GM21367 (cell line): ENCODE measurements at regions not wholly inside any gene's neighbourhood (a gene's known extent, or its start where the extent isn't known, plus 50 kb on each side); places are given as distances from the start of the nearest gene placed in this dataset.

Source experiments
- ATAC-seq: cut with Tn5 transposase; IDR thresholded peaks from one replicate; pipeline ENCODE4 v1.9.1; 2021; ENCODE audit not compliant: unreplicated experiment

DNA sequence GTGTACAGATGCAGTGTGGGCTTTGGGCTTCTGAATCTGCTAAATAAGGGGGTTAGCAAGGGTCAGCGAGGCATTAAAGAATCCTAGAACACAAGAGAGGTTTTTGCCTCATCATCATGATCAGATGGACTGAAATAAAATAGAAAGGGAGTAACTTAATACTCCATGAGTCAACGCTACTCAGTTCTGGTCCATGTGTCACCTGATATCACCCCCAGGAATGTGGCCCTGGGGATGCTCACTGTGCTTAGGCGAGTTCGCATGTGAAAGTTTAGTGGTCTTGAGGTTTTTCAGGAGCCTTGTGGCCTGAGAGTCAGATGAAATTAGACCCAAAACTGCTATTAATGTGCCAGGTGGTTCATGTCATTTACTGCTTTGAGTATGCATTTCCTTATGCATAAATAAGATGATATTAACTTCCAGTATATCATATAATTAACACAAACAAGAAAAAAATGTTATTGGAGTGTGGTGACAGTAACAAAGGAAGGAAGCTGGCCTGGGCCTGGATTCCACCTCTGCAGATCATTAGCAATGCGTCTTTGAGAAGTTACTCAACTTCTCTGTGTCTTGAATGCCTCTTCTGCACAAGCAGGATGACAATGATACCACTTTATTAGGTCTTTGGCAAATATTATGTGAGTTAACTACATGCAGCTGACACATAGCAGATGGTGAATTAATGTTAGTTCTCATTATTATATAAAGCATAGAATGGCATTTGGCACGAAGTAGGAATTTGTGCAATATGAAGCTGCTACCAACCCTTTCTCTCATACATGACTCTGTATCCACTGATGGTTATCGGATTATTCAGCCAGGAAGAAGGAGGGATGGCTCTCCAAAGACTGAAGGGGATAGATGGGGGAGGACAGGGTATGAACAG, 1272.6 kb downstream of the AACS start:
- ATAC-seq, result no peak

DNA sequence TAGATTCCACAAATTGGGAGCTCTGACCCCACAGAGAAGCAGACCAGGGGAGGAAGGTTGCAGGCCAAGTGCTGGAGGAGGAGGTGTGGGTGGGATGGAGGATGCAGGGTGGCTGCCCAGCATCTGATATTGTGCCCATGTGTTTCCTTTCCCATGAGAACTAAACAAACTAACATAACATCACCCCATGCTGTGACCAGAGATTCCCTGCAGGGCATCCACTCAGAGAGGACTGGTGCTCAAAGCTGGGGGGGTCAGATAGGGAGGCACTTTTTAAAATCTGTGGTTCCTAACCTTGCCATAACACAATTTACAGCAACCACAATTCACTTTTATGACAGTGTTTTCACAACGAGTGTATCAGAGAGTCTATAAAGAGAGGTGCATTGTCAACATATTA, 1277.6 kb downstream of the AACS start:
- no peak for ATAC-seq

DNA sequence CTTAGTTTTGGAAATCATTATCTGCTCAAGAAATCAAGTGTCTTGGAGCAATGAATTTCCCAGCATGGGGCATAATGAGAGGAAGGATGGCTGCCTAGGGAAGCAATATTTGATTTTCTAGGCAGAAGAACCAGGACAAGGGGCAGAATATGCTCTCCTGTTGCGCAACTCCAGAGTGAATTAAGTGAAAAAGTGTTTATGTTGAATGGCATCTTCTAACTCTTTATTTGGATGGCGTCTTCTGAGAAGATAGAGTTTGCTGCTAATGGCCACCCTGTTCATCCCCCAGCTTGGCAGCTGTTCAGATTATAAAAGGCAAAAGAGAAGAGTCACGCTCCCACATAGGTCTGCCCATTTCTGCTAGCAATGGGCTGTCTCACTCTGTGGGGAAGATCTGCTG, 1278.1 kb downstream of the AACS start:
- no peak for ATAC-seq

DNA sequence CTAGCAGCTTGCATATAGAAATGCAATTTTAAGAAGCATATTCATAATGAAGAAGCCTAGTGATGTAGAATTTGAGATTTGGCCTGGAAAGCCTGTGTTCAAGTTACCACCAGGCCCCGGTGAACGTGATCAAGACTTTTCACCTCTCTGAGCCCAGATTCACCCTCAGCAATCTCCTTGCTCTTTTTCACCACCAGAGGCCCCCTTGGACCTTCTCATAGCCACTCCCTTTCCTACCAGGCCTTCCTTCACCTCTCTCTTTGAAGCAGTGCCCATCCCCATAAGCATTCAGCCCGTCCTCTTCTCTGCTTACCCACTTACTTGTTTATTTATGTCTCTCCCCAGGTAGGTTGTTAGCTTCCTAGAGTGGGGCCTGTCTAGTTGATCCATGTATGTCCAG, 1280.9 kb downstream of the AACS start:
- no peak for ATAC-seq

DNA sequence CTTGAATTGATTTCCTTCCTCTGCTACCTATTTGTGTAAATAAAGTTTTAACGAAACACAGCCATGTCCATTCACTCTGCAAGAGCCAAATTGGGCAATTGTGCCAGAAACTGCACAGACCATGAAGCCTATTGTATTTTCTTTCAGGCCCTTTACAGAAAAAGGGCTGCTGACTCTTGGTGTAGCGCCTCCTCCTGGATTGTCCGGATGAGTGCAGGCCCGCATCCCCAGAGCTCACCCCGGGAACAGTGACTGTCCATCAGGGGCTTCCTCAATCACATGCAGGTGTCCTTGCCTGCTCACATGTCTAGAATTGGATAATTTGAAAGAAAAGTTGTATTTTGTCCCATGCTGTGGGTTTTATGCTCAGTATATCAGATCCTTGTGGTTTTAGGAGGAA, 1282.2 kb downstream of the AACS start:
- no peak for ATAC-seq

DNA sequence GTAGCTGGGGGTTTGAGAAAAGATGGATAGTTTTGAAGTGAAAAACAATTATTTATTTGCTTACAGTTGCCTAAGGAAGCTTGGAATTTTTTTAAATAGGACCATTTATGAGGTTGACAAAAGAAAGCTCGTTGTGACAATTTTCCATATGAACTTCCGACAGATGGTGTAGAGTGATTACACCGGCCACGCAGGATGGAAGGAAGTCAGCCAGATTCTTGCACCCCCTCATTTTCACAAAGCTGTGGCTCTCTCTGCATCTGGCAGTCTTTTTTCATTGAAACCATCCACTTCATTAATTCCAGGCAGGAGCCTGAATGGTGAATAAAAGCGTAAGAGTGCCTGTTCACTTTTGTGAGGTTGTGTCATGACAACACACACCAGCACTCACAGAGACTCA, 1284.1 kb downstream of the AACS start:
- ATAC-seq, result no peak

DNA sequence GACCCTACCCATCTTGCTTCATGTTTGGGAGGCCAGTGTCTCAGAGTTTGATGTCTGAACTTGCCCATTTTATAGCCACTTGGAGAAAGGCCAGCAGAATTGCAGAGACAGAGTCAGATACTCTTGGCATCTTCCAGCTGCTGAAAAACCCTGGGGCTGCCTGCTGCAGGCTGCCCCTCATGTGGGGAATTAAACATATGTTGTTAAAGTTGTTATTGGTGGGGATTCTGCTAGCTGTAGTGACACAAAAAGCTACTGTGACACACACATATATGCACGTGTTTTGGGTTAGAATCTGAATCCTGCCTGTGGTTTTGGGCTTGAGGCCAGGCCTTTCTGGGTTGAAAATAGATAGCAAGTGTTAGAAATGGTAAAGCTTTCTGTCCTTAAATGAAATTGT, 1288.4 kb downstream of the AACS start:
- no peak for ATAC-seq

DNA sequence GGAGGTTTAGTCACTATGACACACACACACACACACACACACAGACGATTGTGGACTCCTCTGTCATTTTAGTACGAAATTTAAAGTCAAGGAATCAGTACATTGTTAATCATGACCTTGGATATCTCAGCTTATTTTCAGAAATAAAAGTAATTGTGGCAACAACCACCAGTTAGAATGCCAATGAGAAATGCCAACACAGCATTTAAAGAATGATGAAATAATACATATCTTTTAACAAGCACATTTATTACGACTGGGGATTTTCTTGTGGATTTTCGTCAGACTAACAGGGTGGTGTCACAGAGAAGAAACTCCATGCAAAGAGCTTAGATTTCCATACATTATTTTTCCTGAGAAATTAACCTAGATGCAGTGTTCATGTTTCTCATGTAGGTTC, 1289.4 kb downstream of the AACS start:
- ATAC-seq, result no peak

DNA sequence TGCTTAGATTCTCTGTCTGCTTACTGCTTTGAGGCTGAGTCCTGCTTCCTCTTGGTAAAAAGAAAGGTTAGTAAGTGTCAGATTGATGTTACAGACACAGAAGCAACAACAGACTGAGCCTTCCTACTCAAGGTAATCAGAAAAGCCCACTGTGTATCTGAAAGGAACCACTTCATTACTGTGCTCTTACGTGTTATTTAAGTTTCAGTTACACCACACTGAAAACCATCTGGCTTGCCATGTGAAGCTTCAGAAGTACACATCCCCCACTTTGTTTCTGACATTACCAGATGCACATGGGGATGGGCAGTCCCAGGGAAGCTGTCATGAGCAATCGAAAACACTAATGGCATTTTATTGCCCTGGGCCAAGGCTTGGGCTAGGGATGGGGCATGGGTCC, 1290.1 kb downstream of the AACS start:
- ATAC-seq, result no peak

DNA sequence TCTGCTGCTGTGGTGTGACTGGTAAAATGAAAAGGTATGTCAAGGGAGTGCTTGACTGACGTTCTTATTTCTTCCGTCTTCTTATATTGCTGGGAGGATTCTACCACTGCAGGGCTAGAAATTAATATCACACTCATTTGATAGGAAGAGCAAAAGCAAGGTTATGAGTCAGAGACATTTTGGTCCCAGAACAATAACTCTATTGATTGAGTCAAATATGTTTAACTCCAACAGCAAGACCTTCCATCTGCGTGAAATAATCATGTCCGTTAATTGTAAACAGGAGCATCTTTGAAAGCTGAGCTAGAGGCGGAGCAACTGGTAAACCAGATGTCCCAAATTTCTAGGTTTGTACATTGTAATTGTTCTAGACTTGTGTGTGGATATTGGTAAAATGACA, 1293.6 kb downstream of the AACS start:
- no peak for ATAC-seq

DNA sequence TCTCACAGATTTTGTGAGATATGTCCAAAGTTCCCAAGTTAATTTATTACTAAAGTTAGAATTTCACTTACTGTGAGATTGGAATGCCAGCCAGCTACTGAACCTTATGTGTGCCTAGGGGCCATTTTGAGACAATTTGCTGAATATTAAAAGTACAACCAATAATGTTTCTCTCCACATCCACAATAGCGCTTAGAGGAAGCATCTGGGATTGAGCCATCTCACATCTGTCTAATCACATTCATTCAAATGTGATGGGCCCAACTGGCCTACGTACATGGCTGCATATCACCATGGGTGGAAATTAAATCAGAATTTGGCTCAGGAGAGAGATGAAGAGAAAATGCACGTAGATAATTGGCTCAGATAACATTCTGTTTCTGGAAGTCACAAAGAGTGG, 1294.0 kb downstream of the AACS start:
- no peak for ATAC-seq

DNA sequence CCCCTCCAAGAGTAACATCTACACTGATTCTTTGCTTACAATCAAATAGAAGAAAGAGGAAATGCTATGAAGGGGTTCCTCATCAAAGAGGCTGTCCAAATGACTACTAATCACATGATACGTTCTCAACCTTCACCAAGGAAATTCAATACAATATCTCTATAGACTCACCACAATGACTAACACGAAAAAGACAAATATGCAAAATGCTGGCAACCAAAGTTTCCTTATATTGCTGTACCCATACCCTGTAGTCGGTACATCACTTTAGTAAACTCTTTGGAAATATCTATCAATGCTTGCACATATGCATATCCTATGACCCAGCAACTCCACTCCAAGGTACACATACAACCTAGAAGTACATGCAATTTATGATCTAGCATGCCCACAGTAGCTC, 1296.6 kb downstream of the AACS start:
- ATAC-seq, result no peak

DNA sequence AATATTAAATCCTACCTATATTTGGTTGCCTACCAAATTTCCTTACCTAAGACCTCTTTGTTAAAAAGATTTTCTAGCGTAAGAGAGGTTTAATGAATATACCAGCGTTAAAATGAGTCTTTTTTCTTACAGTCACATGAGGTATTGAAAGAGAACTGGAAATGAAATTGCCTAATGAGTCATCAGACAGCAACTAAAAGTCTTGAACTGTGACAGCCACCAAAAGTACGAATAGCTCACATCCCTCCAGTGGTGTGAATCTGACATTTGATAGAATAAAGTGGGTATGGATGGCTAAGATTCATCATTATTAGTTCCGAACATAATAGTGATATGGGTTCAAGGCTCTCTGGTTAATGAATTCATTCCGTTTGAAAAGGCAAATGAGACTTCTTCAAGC, 1297.3 kb downstream of the AACS start:
- no peak for ATAC-seq

DNA sequence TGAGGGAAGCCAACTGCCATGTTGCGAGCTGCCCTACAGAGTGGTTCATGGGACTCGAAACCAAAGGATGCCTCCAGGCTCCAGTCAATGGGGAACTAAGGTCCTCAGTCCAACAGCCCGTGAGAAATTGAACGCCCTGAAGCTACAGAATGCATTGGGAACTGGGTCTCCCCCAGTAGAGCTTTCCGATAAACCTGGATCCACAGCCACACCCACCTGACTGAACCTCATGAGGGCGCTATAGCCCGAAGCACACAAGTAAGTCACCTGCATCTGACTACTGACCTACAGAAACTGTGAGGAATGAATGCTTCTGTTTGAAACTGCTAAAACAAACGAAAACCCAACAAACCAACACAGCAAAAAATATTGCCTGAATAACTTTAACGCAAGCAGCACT, 1297.7 kb downstream of the AACS start:
- ATAC-seq, result no peak

DNA sequence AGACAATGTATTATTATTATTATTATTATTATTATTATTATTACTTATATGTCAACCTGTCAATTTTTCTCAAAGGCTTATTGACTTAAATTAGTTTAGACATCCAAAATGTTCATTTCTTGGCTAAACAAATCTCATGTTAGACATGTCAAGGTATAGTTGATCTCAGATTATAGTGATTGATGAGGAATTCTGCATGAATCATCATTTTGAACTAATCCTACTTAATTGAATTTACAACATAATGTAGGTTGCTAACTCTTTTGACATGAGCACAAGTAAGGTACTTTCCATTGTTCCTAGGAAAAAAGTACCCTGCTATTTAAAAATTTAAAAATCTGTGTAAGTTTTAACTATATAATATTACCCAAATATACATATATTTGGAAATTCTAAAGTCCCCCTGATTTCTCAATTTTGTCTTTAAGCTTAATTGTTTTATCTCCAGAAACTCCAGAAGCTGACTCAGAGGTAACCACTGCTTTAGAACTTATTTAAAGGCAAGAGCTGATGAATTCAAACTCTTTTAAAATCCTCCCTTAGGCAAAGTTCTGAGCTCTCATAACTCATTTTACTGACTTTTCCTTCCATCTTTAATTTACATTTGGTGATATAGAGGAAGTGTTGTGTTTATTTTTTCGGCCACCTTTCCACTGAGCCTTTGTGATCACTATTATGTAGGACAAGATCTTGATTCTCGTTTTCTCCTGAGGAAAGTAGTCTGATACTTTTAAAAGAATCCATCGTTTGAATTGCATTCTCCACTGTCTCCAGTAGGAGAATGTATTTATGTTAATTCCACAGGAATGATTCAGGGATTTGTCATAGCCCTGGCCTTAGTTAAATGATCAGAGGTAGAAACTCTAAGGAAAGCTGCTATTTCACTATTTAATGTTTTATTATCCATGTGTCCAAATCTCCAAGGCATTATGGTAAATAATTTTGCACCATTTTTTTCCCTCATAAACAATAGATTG, 1304.5 kb downstream of the AACS start:
- no peak for ATAC-seq

DNA sequence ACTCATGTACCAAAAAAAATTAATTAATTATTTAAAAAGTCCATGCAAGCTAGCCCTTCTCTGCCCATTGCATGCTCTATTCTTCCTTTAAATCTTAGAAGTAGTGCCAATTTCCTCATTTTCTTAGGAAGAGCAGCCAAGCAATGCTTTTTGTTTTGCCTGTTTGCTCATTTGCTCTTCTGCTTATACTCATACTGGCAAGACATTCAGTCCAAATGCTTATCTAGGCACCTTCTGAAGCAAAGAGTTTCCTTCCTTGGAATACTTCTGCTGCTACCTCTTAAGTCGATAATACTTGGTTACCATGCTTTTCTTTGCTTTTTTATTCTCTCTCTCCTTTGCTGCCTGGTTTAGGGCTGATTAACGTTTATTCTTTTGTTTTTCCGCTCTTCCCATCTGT, 1318.3 kb downstream of the AACS start:
- no peak for ATAC-seq

DNA sequence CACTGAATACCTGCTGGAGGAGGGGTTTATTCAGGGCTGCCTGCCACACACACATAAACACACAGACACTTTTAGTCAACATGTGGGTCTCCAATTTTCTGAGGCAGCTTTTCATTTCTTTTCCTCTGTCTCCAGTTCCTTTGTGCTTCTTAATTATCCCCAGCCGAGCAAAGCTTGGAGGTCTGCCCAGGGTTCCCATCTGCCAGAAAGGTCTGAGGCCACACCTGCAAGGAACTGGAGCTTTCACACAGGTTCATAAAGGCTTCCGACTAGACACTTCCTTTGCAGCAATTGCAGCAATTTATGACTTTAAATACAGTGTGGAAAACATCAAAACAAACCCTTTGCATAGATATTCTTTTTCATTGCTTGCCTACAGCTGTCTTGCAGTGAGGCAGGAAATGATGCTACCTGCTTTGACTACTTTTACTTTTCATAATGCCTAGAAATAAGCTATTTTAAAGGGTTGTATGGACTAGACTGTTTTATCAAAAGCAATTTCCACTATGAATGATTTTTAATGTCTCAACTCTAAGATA, 1318.9 kb downstream of the AACS start:
- ATAC-seq, result no peak

DNA sequence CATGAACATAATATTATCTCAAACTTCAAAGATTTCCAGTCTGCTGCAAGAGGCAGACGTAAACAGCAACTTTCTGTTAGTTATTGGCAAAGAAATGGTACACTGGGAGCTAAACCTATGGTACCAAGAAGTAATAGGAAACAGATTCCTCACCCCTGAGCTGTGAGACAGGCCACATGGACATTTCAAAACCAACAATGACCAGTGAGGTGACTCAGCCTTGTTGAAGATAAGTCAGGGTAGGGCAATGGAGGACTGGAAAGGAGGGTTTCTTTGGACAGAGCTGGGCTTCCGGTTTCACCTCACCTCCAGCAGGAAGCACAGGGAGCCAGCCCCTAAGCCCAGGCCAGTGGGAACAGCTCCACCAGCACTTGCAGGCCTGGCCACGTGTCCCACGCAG, 1320.5 kb downstream of the AACS start:
- ATAC-seq, result no peak

DNA sequence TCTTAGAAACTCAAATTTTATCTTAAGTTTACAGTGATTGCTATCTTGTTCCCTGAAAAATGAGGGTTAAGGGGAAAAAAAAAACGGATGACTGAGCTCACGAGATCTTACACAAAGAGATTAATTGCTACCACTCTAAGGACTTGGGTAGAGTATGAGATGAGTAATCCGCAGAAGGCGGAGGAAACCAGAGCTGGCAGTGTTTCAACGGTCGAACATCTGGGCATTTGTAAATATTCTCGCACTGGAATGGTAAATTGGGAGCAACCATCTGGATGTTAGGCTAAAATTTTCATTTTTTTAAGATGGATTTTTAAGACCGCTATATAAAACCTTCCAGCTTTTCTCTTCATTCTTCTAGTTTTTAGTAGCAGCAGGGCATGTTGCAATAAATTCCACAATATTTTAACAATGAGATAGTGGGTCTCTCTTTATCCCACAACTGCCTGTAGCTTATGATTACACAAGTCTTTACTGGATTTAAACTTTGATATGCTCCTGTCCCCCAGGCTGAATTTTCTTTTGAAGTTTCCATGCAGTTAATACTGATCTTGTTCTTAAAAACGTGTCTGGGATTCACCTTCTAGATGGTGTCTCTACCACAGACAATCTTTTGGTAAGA, 1324.1 kb downstream of the AACS start:
- ATAC-seq, result no peak

DNA sequence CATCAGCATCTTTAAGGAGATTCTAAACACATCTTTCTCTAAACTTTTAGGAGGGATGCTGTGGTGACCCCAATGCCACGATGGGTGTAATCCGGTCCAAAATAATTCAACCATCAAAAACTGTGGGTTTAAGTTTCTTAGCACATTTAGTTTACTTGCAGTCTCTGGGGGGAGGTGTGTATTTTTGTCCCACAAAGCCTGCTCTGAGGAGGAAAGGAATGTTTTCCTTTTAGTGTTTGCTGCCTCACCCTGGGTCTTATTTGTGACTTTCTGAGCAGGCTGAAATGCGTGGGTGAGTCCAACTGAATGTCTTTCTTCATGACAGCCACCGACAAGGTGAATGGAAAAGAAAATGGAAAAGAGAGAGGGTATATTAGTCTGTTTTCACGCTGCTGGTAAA, 1324.7 kb downstream of the AACS start:
- no peak for ATAC-seq

DNA sequence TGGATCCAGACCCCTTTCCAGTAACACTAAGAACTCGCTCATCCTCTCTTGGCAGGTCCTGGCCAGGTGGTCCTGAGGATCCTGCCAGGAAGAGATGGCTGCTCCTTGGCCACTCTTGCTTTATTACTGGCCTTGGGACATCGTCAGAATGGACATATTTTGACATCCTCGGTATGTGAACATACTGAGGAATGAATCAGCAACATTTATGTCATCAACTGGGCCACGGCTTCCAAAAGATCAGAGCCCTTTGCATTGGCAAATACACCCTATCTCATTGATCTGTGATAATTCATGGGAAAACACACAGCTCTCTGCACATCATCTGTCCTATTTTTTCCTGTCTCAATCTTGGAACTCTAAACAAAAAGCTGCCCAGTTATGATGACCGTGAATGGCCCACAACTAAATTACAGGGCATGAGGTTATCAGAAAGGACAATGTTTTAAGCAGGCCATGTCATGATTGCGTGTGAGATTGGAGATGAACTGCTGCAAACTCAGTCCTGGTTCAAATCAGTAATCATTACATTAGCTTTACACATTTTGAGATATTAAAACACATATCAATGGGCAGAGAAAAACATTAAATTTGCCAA, 1325.8 kb downstream of the AACS start:
- no peak for ATAC-seq
